Fibroblast of villous mesenchyme (primary cell): ENCODE measurements at regions not wholly inside any gene's neighbourhood (a gene's known extent, or its start where the extent isn't known, plus 50 kb on each side); places are given as distances from the start of the nearest gene placed in this dataset.

Experiments used
- DNase-seq: peaks from one replicate; pipeline ENCODE4 v3.0.0-alpha.2; 2010; ENCODE audit warnings: low read depth
- H3K4me3 ChIP-seq: 2 replicates; pipeline ENCODE4 v1.5.1; 2011; ENCODE audit warnings: low read depth, mild to moderate bottlenecking, low read length
- TF ChIP-seq, protein P1 (sequence below): IDR thresholded peaks from 2 replicates; pipeline ENCODE4 v1.5.1; 2012; ENCODE audit warnings: low read depth, mild to moderate bottlenecking, low read length; ENCODE audit not compliant: insufficient read depth

DNA sequence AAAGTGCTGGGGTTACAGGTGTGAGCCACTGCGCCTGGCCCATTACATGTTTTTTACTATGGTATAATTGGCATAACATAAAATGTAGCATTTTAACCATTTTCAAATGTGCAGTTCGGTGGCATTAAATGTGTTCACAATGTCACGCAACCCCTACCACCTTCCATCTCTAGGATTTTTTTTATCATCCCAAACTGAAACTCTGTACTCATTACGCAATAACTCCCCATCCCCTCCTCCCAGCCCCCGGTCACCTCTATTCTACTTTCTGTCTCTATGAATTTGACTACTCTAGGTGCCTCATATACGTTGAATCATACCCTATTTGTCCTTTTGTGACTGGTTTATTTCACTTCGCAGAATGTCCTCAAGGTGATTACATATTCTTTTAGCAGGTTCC, 233.1 kb upstream of the ARID1B start:
- TF ChIP-seq, protein P1, sequence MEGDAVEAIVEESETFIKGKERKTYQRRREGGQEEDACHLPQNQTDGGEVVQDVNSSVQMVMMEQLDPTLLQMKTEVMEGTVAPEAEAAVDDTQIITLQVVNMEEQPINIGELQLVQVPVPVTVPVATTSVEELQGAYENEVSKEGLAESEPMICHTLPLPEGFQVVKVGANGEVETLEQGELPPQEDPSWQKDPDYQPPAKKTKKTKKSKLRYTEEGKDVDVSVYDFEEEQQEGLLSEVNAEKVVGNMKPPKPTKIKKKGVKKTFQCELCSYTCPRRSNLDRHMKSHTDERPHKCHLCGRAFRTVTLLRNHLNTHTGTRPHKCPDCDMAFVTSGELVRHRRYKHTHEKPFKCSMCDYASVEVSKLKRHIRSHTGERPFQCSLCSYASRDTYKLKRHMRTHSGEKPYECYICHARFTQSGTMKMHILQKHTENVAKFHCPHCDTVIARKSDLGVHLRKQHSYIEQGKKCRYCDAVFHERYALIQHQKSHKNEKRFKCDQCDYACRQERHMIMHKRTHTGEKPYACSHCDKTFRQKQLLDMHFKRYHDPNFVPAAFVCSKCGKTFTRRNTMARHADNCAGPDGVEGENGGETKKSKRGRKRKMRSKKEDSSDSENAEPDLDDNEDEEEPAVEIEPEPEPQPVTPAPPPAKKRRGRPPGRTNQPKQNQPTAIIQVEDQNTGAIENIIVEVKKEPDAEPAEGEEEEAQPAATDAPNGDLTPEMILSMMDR = no peak
- DNase-seq = no peak
- H3K4me3 ChIP-seq = no peak overlapping the region

DNA sequence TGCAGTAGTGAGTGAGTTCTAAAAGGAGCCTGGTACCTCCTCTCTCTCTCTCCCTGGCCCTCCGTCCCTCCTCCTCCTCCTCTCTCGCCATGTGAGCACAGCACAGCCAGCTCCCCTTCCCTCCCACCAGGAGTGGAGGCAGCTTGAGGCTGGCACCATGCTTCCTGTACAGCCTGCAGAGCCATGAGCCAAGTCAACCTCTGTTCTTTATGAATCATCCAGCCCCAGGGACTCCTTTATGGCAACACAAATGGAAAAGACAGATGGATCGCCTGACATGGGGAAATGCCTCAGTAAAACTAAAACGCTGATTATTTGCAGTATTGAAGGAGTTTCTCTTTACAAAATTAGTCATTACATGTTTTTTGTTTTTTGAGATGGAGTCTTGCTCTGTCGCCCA, 233.7 kb upstream of the ARID1B start:
- TF ChIP-seq, protein P1 = no peak
- H3K4me3 ChIP-seq = no peak overlapping the region
- no peak for DNase-seq

DNA sequence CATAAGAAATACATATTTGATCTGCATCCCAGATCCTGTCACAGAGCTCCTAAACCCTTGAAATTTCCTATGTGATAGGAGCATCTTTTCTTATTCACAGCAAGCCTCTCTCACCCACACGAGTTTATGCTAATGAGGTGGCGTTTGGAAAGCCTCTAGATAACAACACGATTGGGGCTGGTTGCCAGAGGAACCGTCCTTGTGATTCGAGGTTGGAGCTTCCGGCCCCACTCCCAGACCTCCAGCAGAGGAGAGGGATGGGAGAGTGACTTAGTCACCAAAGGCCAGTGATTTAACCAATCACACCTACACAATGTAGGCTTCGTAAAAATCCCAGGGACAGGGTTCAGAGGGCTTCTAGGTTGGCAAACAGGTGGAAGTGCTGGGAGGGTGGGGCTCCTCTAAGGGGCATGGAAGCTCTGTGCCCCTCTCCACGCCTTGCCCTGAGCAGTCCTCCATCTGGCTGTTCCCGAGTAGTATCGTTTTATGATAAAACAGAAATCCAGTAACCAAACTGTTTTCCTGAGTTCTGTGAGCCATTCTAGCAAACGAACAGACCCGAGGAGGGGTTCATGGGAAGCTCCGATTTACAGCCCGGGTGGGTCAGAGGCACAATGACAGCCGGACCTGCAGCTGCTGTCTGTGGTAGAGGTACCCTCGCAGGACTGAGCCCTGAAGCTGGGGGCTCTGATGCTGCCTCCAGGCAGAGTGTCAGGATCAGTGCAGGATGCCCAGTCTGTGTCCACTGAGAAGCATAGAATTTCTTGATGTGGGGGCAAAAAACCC, 238.1 kb upstream of the ARID1B start:
- no peak overlapping the region for H3K4me3 ChIP-seq
- DNase-seq = no peak
- TF ChIP-seq, protein P1 = no peak

DNA sequence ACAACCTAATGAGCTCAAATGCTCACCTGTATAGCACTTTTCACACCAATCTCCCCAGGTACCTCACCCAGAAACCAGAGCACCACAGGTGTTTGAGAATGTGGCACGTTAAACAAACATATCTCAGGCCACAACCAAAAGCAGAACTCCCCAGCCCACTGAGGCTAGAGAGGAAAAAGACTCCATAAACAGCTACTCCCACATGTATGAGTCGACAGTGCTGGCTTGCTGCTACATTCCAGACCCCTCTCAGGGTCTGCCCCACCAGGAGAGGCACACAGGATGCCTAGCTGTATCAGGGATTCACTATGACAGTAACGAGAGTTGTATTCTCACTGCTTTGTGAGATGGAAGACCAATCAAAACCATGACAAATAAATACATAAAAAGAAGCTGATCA, 242.6 kb upstream of the ARID1B start:
- DNase-seq = no peak
- TF ChIP-seq, protein P1 = no peak
- no peak overlapping the region for H3K4me3 ChIP-seq

DNA sequence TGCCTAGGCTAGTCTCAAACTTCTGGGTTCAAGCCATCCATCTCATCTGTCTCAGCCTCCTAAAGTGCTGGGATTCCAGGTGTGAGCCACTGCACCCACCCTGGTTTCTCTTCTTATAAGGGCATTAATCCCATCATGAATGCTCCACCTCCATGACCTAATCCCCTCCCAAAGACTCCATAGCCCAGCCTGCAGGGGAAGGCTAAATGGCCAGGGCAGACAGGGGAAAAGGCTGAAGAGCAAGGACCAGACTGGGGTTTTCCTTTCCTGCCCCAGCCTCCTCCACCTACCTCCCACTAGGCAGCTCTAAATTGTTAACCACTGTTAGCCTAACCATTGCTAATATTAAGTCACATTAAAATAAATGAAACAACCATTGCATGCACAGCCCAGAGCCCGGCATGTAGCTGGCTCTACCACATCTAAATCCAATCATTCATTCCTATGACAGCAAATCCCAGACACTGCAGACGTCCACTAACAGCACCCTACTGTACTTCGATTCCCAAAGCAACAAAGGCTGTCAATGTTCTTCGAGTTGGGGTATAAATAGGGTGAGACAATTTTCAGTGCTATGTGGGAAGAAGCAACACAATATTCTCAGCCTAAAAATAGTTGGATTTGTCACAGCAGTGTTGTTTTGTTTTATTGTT, 243.2 kb upstream of the ARID1B start:
- TF ChIP-seq, protein P1 = no peak
- DNase-seq = no peak
- H3K4me3 ChIP-seq = no peak overlapping the region

DNA sequence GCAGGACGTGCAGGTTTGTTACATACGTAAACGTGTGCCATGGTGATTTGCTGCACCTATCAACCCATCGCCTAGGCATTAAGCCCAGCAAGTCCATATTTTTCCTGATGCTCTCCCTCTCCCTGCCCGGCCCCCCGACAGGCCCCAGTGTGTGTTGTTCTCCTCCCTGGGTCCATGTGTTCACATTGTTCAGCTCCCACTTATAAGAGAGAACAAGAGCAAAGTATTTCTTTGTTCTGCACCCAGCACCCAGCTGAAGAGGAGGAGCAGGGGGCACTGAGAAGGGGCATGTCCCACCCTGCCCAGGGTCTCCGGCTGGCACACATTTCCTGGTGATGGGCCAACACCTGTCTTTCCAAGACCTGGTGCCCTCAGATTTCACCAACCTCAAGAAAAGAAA, 251.1 kb upstream of the ARID1B start:
- no peak for DNase-seq
- H3K4me3 ChIP-seq = no peak overlapping the region
- TF ChIP-seq, protein P1 = no peak
